HG02884 (cell line): ENCODE measurements at regions not wholly inside any gene's neighbourhood (a gene's known extent, or its start where the extent isn't known, plus 50 kb on each side); places are given as distances from the start of the nearest gene placed in this dataset.
"Not testable (repeated sequence)": the region's sequence is repeated elsewhere in the genome, so short reads cannot be mapped to it uniquely, and the experiment has no call there.

Experiments used
- ATAC-seq: cut with Tn5 transposase; IDR thresholded peaks from one replicate; pipeline ENCODE4 v1.9.1; 2021; ENCODE audit warnings: mild to moderate bottlenecking, moderate library complexity; ENCODE audit not compliant: unreplicated experiment

- ATAC-seq = no peak
These were observed 402.0 kb downstream of the MAFB start for GRCh38 chr20:40286975-40287531.

GRCh38 chr20:40284611-40285010 lies 404.4 kb downstream of the MAFB start:
- no peak for ATAC-seq

GRCh38 chr20:40283689-40284088 lies 405.3 kb downstream of the MAFB start:
- no peak for ATAC-seq

- no peak for ATAC-seq
These were observed 406.1 kb downstream of the MAFB start for GRCh38 chr20:40282941-40283340.

- no peak for ATAC-seq
These were observed 406.5 kb downstream of the MAFB start for GRCh38 chr20:40282541-40282940.

GRCh38 chr20:40280616-40281015 lies 408.4 kb downstream of the MAFB start:
- no peak for ATAC-seq

- ATAC-seq = no peak
These were observed 409.6 kb downstream of the MAFB start for GRCh38 chr20:40279390-40279789.

GRCh38 chr20:40278673-40279072 lies 410.4 kb downstream of the MAFB start:
- ATAC-seq = no peak

GRCh38 chr20:40276301-40276700 lies 412.7 kb downstream of the MAFB start:
- ATAC-seq = no peak

GRCh38 chr20:40275738-40276137 lies 413.3 kb downstream of the MAFB start:
- no peak for ATAC-seq

GRCh38 chr20:40274912-40275533 lies 414.0 kb downstream of the MAFB start:
- ATAC-seq = no peak

- ATAC-seq = not testable (repeated sequence)
These were observed 419.8 kb downstream of the MAFB start for GRCh38 chr20:40269274-40269673.

- no peak for ATAC-seq
These were observed 420.5 kb downstream of the MAFB start for GRCh38 chr20:40268321-40269075.

GRCh38 chr20:40265825-40266533 lies 423.1 kb downstream of the MAFB start:
- no peak for ATAC-seq

- ATAC-seq = no peak
These were observed 426.8 kb downstream of the MAFB start for GRCh38 chr20:40262219-40262618.

- no peak for ATAC-seq
These were observed 430.1 kb downstream of the MAFB start for GRCh38 chr20:40258931-40259330.

- no peak for ATAC-seq
These were observed 431.3 kb downstream of the MAFB start for GRCh38 chr20:40257763-40258162.

- ATAC-seq = no peak
These were observed 433.7 kb downstream of the MAFB start for GRCh38 chr20:40255365-40255764.

- ATAC-seq = no peak
These were observed 434.8 kb downstream of the MAFB start for GRCh38 chr20:40254023-40254772.

- no peak for ATAC-seq
These were observed 437.6 kb downstream of the MAFB start for GRCh38 chr20:40251284-40251932.
